ENCODE measurements at regions not wholly inside any gene's neighbourhood (a gene's known extent, or its start where the extent isn't known, plus 50 kb on each side); places are given as distances from the start of the nearest gene placed in this dataset.

- TF ChIP-seq KDM5A (IDR thresholded peaks at IDR 0.05; ENCODE audit: low read length): no peak
- TF ChIP-seq HDAC6 (IDR thresholded peaks at IDR 0.05; ENCODE audit: low read depth, low read length): no peak
- no peak for TF ChIP-seq CREB1 (IDR thresholded peaks at IDR 0.05)
- no peak for TF ChIP-seq KDM4A (IDR thresholded peaks at IDR 0.05; ENCODE audit: low read depth, low read length, severe bottlenecking)
Observed at GRCh38 chr5:51033215-51033614, 350.0 kb upstream of the ISL1 start (continued).

Data from H1 (cell line).